Suprapubic skin (tissue), 4 donors: ENCODE measurements at regions not wholly inside any gene's neighbourhood (a gene's known extent, or its start where the extent isn't known, plus 50 kb on each side); places are given as distances from the start of the nearest gene placed in this dataset.
A peak's percentile ranks its signal among the peaks of the same experiment; 100 is the strongest.

Source experiments
- DNase-seq, 2 donors: peaks; one replicate each; pipeline ENCODE4 v3.0.0-alpha.2; 2019; ENCODE audit warnings: low spot score in 2 of 2
- H3K27ac ChIP-seq: fragments of 200-600 bp; sonication (generic); one replicate; pipeline ENCODE4 v1.5.1; 2019
- H3K27me3 ChIP-seq: fragments of 200-600 bp; sonication (generic); one replicate; pipeline ENCODE4 v1.5.1; 2019
- H3K36me3 ChIP-seq: fragments of 200-600 bp; sonication (generic); one replicate; pipeline ENCODE4 v1.5.1; 2019
- H3K4me1 ChIP-seq: fragments of 200-600 bp; sonication (generic); one replicate; pipeline ENCODE4 v1.5.1; 2019
- H3K4me3 ChIP-seq: fragments of 200-600 bp; sonication (generic); one replicate; pipeline ENCODE4 v1.5.1; 2019; ENCODE audit warnings: mild to moderate bottlenecking
- H3K9me3 ChIP-seq: fragments of 200-600 bp; sonication (generic); one replicate; pipeline ENCODE4 v1.5.1; 2019
- EP300 ChIP-seq: sonication (generic); formaldehyde crosslinking; IDR thresholded peaks from one replicate; pipeline ENCODE4 v1.6.1; 2017; ENCODE audit warnings: antibody characterized with exemption
- POLR2A ChIP-seq, 2 donors: fragments of 450-650 bp; IDR thresholded peaks; one replicate each; pipeline ENCODE4 v1.6.1; 2017; ENCODE audit warnings: antibody characterized with exemption in 2 of 2, mild to moderate bottlenecking in 2 of 2, moderate library complexity in 2 of 2
- POLR2AphosphoS5 ChIP-seq, 3 donors: sonication (generic); formaldehyde crosslinking; IDR thresholded peaks; one replicate each; pipeline ENCODE4 v1.6.1; 2017; ENCODE audit warnings: antibody characterized with exemption in 3 of 3
- WGBS: methylation state at CpG from one replicate; pipeline ENCODE4 v1.1.5; 2018; 5-methylcytosine and 5-hydroxymethylcytosine counted together
- TF ChIP-seq, protein P1 (sequence below), 2 donors: fragments of 200-600 bp in 1 of 2; fragments of 450-650 bp in 1 of 2; sonication (generic) in 1 of 2; IDR thresholded peaks; one replicate each; pipeline ENCODE4 v1.5.1; 2016 to 2019; ENCODE audit warnings: antibody characterized with exemption in 2 of 2, mild to moderate bottlenecking in 1 of 2, moderate library complexity in 1 of 2

DNA sequence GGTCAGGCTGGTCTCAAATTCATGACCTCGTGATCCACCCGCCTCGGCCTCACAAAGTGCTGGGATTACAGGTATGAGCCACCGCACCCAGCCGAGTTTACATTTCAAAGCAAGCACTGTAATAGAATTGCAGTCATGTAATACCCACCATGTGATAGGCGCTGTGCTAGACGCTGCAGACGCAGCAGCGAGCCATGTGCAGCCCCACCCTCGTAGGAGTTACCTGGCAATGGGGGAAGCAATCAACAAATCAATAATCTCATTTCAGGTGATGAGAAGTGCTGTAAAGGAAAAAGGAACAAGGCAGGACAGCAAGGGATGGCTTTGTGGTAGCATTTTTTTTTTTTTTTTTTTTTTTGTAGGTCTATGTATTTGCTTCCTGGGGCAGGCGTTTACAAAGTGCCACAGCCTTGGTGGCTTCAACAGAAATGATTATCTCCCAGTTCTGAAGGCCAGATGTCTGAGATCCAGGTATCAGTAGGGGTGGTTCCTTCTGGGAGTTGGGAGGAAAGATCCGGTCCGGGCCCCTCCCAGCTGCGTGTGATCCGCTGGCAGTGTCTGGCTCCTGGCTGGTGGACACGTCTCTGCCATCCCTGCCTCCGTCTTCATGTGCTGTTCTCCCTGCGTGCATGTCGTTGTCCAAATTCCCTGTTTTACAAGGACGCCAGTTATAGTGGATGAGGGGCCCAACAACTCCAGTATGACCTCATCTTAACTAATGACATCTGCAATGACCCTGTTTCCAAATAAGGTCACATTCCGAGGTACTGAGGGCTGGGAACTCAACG lies 72.8 kb downstream of the TNFAIP2 start:
- H3K4me1 ChIP-seq = peaks cover 8% of the 10 kb centered on the region
- H3K36me3 ChIP-seq = no peaks in the 10 kb centered on the region
- no peak for TF ChIP-seq EP300
- TF ChIP-seq POLR2AphosphoS5 (IDR thresholded peaks at IDR 0.05) = no peak
- TF ChIP-seq, protein P1, sequence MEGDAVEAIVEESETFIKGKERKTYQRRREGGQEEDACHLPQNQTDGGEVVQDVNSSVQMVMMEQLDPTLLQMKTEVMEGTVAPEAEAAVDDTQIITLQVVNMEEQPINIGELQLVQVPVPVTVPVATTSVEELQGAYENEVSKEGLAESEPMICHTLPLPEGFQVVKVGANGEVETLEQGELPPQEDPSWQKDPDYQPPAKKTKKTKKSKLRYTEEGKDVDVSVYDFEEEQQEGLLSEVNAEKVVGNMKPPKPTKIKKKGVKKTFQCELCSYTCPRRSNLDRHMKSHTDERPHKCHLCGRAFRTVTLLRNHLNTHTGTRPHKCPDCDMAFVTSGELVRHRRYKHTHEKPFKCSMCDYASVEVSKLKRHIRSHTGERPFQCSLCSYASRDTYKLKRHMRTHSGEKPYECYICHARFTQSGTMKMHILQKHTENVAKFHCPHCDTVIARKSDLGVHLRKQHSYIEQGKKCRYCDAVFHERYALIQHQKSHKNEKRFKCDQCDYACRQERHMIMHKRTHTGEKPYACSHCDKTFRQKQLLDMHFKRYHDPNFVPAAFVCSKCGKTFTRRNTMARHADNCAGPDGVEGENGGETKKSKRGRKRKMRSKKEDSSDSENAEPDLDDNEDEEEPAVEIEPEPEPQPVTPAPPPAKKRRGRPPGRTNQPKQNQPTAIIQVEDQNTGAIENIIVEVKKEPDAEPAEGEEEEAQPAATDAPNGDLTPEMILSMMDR (IDR thresholded peaks at IDR 0.05) = no peak
- no peak for TF ChIP-seq POLR2A (IDR thresholded peaks at IDR 0.05)
- H3K27ac ChIP-seq = no peak overlapping the region
- no peaks in the 10 kb centered on the region for H3K27me3 ChIP-seq
- H3K4me3 ChIP-seq = no peak overlapping the region
- H3K9me3 ChIP-seq = no peaks in the 10 kb centered on the region
- 89% methylated on average over 22 of the region's 22 CpGs for WGBS
- peak in 1 of 2 donors; percentile 43 for DNase-seq

DNA sequence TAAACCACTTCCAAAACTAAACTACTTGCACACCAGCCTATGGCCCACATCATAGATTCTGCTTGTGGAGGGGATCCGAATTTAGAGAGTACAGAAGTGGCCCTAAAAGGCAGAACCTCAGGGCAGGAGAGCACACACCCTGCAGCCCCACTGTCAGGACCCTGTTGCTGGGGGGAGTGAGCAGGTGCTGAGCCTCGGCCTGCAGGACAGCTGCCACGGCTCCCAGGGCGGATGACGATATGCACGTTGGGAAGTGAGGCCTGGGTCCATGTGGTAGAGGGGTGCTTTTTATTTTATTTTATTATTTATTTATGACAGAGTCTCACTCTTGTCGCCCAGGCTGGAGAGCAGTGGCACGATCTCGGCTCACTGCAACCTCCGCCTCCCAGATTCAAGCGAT lies 73.5 kb downstream of the TNFAIP2 start:
- DNase-seq = peak; percentile 47 to 55
- no peak overlapping the region for H3K27ac ChIP-seq
- 93% methylated on average over 11 of the region's 11 CpGs for WGBS
- no peaks in the 10 kb centered on the region for H3K9me3 ChIP-seq
- no peaks in the 10 kb centered on the region for H3K36me3 ChIP-seq
- H3K4me1 ChIP-seq = peaks cover 11% of the 10 kb centered on the region
- no peaks in the 10 kb centered on the region for H3K27me3 ChIP-seq
- no peak for TF ChIP-seq POLR2A (IDR thresholded peaks at IDR 0.05)
- TF ChIP-seq, protein P1 (IDR thresholded peaks at IDR 0.05) = no peak
- TF ChIP-seq EP300 = no peak
- TF ChIP-seq POLR2AphosphoS5 (IDR thresholded peaks at IDR 0.05) = no peak
- H3K4me3 ChIP-seq = no peak overlapping the region

DNA sequence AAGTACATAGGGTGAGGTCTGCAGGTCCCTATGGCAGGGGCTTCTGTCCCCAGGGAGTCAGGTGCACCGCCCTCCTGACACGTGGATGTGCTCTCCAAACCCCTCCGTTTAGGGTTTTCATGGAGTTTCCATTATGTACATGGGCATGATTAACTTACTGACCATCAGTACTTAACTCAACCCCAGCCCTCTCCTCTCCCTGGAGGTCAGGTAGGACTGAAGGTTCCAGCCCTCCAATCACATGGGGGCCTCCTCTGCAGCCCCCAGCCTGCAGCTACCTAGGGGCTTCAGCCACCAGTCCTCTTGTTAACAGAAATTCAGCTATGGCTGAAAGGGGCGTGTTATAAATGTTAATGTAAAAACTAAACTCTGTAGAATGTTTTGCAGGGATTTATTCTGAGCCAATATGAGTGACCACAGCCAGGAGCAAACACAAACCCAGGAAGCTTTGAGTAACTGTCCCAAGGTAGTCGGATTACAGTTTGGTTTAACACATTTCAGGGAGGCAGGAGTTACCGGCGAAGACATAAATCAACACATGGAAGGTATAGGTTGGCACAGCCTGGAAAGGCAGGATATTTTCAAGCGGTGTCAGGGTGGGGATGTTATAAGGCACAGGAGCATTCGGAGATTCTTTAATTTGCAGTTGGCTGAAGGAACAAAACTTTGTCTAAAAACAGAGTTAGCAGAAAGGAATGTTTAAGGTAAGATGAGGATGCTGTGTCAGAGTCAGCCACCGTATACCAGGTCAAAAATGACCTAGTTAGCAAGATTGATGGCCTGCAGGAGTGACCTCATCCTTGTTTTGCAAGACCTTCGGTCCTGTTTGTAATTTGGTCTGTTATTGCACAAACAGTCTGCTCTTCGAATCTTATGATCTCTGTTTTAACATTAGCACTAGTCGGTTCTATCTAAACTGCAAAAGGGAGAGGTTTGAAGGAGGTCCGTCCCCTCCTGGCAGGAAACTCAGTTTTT lies 75.2 kb downstream of the TNFAIP2 start:
- 68% methylated on average over 14 of the region's 14 CpGs for WGBS

DNA sequence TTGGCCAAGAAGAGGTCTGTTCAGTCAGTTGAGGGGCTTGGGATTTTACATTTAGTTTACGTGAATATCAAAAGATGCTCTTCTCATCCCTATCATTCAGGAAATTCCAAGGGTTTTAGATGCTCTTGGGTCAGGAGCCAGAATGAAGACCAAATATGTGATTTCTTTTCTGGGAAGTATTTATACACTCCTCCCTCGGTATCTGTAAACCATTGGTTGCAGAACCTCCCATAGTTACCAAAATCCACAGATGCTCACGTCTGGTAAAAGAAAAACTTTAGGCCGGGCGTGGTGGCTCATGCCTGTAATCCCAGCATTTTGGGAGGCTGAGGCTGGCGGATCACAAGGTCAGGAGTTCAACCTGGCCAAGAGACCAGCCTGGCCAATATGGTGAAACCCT lies 75.9 kb downstream of the TNFAIP2 start:
- no peak overlapping the region for H3K4me3 ChIP-seq
- peak overlapping the region; percentile 83 for H3K27ac ChIP-seq
- H3K9me3 ChIP-seq = no peaks in the 10 kb centered on the region
- peaks cover 8% of the 10 kb centered on the region for H3K4me1 ChIP-seq
- peak in 1 of 2 donors; percentile 70 for DNase-seq
- 73% methylated on average over 6 of the region's 6 CpGs for WGBS
- H3K27me3 ChIP-seq = no peaks in the 10 kb centered on the region
- peak in 1 of 2 donors; percentile 36 for TF ChIP-seq POLR2A (IDR thresholded peaks at IDR 0.05)
- no peak for TF ChIP-seq POLR2AphosphoS5 (IDR thresholded peaks at IDR 0.05)
- H3K36me3 ChIP-seq = no peaks in the 10 kb centered on the region

More for the DNA sequence above, 75.2 kb downstream of the TNFAIP2 start:
- Histone ChIP-seq H3K9me3 (no peaks in the 10 kb centered on the region), H3K36me3 (no peaks in the 10 kb centered on the region), H3K4me1 (peaks cover 11% of the 10 kb centered on the region), H3K27ac (peak overlapping the region; percentile 83), H3K27me3 (no peaks in the 10 kb centered on the region), H3K4me3 (no peak overlapping the region)
- DNase-seq = peak; percentile 66 to 74
- TF ChIP-seq, protein P1 (IDR thresholded peaks at IDR 0.05) = no peak
- TF ChIP-seq POLR2A (IDR thresholded peaks at IDR 0.05) = no peak
- no peak for TF ChIP-seq EP300
- TF ChIP-seq POLR2AphosphoS5 (IDR thresholded peaks at IDR 0.05) = peak; percentile 31 to 84 (median 82)

DNA sequence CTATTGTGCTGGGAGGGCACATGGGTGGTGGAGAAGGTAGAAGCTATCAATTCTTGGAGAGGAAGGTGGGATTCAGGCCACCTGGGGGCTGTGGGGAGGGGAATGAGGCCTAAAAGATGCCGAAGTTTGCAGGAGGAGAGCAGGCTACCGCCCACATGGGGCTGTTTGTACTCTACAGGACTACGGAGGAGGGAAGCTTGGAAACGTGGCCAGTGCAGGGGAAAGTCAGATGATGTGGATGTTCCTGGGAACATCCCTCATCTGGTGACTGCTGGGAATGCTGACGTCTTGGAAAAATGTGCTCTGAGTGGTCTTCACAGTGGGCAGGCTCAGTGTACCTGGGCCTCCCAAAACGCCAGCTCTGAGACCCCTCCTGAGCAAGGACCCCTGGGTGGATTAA lies 78.5 kb downstream of the TNFAIP2 start:
- Histone ChIP-seq H3K9me3 (no peaks in the 10 kb centered on the region), H3K36me3 (no peaks in the 10 kb centered on the region), H3K27me3 (no peaks in the 10 kb centered on the region), H3K27ac (peak overlapping the region; percentile 59), H3K4me1 (peaks cover 15% of the 10 kb centered on the region), H3K4me3 (no peak overlapping the region)
- peak in 1 of 2 donors; percentile 73 for DNase-seq
- TF ChIP-seq EP300 (no peak), POLR2A (IDR thresholded peaks at IDR 0.05) (no peak), POLR2AphosphoS5 (IDR thresholded peaks at IDR 0.05) (no peak)
- TF ChIP-seq, protein P1 (IDR thresholded peaks at IDR 0.05) = no peak
- 81% methylated on average over 6 of the region's 6 CpGs for WGBS
